GM19438 (cell line): ENCODE measurements at regions not wholly inside any gene's neighbourhood (a gene's known extent, or its start where the extent isn't known, plus 50 kb on each side); places are given as distances from the start of the nearest gene placed in this dataset.
"Not testable (repeated sequence)": the region's sequence is repeated elsewhere in the genome, so short reads cannot be mapped to it uniquely, and the experiment has no call there.

Source experiments
- ATAC-seq: cut with Tn5 transposase; IDR thresholded peaks from one replicate; pipeline ENCODE4 v1.9.1; 2021; ENCODE audit warnings: low read depth; ENCODE audit not compliant: unreplicated experiment

DNA sequence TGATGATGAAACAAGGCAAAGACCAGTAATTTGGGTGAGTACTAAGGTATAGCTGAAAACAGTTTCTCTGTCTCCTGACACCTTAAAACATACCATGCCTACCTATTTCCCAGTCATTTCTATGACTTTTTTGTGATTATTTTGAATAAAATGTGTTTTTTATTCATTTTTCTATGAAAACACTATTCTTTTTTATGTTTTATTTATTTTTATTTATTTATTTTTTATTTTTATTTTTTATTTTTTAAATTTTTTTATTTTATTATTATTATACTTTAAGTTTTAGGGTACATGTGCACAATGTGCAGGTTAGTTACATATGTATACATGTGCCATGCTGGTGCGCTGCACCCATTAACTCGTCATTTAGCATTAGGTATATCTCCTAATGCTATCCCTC, 576.8 kb upstream of the TLE4 start:
- ATAC-seq: not testable (repeated sequence)

DNA sequence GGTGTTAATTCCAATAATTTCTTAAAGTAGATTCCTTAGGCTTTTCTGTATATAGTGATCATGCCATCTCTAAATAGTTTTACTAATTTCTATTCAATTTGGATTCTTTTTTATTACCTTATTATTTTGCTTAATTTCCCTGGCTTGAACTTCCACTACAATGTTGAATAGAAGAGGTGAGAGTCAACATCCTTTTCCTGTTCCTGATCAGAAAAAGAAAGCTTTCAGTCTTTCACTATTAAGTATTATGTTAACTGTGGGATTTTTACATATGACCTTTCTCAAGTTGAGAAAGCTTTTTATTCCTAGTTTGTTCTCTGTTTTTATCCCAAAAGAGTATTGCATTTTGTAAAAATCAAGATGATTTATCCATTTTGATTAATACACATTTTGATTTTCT, 574.5 kb upstream of the TLE4 start:
- no peak for ATAC-seq

DNA sequence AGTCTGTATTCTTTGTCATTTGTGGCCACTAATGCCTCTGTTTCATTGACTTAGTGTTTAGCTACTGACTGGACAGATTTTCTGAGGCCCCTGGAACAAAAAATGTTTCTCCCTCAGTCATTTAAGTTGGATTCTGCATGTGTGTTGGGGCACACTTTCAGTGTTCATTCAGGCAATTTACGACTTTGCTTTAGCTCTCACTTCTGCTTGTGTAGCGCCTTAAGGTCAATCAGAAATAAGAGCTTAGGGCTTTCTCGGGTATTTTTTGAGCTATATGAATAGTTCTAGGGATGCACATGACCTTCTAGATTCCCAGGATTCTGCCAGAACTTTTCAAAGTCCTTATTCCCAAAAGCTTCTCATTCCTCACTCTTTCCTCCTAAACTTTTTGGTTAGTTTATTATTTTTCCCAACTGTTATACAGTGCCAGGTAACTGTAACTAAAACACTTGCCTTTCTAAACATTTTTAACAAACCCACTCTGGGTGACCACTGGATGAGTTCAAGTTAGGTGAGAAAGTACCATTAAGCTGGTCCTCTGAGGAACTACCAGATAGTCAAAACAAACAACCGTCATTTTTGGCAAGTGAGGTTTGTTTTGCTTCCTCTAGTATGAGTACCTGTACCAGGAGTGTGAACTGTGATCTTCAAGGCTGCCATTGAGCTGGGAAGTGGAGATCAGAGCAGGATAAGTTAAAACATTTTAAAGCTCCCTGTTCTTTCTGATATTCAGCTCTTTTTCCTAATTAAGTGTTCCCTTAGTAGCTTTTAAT, 571.3 kb upstream of the TLE4 start:
- ATAC-seq: no peak

DNA sequence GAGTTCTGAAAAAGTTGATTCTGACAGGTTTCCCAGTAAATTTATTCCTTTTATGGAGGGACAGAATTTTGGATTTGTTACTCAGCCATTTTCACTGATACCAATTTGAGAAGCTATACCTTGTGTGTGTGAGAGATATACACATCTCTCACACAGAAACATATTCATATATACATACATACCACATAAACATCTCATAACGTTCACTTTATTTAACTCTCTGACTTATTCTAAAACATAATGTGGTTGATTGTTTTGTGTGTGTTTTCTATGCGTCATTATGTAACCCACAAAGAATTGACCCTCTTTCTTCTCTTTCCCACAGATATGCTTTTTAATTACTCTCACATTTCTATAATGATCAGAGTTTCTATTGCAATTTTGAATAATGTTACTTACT, 570.8 kb upstream of the TLE4 start:
- no peak for ATAC-seq

DNA sequence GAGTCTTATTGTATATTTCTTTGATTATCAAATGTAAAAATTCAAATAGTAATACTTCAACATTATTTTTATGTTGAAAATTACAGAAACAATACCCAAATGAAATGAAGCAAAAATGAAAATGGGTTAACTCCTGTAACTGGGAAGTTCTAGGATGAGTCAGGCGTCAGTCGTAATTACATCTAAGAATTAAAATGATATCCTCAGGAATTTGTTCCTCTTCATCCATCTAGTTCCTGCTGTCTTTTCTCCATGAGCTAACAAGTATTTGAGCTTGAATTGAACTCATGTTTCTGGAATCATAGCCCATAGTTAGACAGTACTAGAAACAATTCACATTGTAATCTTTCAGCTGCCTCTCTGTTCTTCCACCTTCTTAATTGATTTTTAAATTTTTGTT, 568.3 kb upstream of the TLE4 start:
- no peak for ATAC-seq

DNA sequence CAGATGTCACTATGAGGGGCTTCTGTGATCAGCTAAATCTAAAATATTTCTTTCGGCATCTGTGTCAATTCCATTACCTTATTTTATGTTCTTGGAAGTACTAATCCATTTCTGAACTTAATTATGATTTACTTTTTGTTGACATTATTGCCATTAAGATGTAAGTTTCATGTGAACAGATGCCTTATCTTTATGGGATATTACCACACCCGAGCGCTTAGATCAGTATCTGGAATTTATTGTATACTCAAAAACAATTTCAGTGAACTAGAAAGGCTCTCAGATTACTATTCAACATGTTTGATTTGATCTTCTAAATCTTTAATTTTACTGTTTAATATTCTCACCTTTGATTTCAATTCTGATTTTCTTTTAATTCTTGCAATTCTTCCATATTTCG, 567.7 kb upstream of the TLE4 start:
- no peak for ATAC-seq

DNA sequence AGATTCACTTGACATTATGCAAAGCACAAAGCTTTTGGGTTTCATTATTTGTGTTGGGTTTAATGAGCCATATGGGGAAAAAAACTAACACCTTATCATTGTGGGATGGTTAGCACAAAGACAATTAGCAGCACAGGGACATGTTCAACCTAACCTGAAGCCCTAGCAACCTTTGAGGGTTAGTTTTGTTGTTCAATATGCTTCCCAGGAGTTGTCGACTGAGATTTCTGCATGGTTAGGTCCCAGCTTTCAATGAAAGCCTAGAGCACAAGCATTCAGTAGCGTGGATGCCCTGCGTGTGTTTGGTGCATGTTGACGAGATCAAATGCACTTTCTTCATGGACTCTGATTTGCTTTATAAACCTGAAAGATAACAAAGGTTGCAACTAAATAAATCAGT, 565.2 kb upstream of the TLE4 start:
- no peak for ATAC-seq

DNA sequence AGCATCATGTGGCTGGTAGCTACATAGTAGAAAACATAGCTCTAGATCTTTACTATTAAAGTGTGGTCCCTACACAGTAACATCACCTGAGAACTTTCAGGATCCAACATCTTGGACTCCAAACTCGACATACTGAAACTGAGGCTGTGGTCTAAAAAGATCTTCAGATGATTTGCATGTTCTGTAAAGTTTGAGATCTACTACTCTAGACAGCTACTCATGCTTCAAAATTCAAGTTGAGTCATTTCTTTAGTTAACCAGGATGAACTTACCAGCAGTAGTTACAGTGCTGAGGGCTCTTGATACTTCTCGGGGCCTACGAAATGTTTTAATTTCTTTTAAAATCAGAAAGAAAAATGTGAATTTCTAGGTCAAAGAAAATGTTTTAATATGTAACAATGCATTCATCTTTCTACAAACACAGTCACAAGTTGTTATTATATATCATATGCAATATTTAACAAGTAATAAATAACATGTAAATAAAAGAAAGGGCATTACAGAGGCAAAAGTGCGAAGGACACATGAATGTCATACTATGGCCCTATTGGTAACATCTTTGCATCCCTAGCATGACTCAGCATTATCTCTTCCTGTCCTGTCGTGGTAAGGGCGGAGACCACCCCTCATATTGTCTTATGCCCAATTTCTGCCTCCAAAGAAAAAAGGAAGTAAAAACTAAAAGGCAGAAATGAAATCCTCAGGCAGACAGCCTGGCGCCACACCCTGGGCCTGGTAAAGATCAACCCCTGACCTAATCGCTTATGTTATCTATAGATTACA, 563.9 kb upstream of the TLE4 start:
- ATAC-seq: peak; percentile 98

DNA sequence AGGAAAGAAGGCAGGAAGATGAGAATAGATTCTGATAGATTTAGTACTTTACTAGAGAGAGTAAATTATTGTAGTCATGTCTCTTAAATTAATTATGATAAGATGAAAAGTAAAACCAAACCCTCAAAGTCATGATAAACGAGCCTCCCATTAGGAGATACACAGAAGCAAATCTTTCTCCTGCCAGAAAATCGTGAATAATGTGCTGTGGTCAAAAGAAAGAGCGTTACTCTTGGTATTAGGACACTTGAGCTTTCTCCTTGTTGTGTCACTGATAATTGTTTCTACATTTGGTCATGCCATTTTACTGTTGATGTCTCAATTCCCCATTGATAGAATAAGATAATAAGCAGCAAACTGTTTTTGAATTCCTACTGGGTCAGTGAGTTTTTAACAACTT, 562.8 kb upstream of the TLE4 start:
- no peak for ATAC-seq

DNA sequence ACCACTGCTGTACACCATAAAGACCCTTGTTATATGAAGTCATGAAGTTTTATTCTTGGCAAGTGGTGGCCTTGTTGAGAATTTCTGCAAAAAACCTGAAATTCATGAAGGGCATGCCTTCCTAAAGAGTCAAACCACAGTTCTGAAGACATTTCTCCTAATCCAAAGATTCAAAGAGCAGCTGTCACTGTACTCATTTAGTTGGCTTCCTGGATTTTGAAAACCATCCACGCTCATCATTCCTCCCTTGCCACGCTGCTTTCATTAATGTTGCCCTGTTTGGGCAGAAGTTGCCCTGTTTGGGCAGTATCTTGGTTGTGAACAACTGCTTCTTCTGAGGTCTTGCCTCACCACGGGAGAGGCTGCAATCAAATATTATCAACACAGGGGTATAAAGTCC, 560.3 kb upstream of the TLE4 start:
- no peak for ATAC-seq

DNA sequence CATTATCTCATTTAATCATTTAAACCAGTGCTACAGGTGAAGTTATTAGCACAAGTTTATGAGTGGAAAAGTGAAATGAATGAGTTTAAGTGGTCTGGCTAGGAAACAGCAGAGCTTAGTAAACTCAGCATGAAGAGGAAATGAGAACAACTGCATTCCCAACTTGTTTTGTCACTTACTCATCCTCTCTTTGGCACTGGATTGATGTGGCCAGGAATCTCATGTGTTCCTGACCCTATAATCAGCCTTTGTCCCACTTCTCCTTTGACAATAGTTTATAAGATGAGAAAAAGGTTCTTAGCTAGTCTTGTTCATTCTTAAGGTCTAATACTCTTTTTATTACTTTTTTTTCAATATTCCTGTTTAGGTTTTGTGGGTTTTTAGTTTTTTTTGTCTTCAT, 559.2 kb upstream of the TLE4 start:
- no peak for ATAC-seq

DNA sequence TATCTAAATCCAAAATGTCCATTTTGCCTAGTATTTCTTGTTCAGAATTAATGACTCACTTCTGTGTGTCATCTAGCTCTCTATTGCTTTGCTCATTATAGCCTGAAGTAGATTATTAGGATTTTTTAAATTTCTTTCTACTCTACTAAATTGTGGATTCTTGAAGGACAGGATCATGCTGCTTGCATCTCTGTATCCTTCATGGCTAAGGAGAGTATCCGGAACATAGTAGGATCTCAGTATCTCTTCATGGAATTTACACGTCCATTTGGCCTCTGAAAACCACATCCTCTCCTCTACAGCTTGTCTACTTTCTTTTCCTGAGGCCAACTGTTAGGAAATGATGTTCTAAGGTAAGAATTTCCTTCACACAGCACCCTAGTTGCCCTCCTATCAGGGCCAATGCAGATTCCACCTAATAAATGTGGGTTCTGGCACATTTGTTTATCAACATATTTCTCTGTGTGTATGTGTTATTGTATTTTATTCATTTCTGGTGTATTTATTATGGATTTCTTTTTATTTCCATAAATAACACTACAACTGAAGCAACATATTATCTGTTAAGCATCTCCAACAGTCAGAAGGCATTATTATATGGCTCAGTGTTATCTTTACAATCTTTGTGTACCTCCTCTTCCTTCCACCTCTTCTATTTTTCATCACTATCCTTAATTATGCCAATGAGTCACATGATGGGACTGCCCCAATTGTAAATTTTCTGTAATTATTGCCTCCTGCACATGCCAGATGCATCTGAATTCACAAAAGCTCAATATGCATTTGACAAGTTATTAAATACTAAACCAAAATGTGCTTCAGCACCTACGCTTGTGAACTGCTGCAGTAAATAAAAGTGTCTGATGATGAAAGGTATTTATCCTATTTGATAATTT, 557.8 kb upstream of the TLE4 start:
- ATAC-seq: no peak

DNA sequence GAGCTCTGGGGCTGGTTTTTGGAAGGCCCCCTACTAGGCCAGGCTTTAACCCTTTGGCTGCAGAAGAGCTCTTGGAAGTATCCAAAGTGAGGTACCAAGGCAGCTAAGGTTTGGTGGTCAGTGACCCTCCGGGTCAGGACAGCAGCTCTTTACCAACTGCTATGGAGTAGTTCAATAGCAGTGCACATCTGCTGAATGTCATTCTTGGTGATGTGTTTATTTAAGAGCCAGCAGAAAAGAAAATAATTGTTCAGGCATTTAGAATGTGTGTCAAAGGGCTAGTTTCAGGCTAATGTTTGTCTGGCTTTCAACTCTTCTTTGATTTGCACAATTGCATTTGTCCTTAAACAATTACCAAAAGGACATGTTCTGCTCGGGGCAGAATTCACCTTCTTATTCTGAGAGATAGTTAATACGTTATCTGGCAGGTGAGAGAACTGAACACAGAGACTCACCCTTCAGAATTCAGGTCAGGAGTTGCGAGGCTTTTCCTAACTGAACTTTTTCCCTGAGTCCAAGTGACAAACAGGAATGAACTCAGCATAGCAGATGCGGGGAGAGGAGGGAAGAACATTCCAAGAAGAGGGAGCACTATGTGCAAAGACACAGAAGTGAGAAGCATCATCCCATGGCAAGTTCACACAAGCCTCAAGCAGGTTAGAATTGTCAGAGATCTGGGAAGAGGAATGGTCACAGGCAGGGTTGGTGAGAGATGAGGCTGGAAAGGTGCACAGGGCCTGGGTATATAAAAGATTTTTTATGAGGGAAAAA, 556.7 kb upstream of the TLE4 start:
- no peak for ATAC-seq

DNA sequence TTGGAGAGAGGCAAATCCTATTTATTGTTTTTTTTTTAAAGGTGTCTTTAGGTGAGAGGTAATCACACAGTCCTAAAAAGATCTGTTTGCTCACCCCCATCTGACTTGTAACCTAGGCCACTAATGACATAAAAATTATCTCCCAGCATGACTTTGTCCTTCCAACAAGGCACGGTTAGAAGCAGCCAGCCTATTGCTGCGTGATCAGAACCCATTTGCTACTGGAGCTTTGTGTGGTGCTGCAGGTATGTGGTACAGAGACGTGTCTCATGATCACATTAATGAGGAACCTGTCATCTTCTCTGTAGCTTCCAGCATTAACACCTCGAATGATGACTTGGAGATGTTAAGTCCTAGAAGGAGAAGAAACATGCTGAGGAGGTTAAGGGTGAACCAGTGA, 555.8 kb upstream of the TLE4 start:
- no peak for ATAC-seq

DNA sequence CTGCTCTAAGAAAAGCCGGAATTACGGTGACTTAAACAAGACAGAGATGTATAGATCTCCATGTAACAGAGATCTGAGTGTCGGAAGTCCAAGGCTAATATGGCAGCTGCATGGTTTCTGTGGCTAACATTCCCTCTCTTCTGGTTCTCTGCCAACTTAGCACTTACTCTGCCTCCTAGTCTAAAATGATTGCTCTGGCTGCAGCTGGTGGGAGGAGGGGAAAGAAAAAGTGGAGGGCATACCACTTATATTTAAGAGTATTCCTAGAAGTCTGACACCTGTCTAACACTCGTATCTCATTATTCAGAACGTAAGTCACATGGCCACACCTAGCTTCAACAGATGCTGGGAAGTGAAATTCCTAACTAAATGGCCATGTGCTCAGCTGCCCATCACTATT, 551.5 kb upstream of the TLE4 start:
- ATAC-seq: no peak

DNA sequence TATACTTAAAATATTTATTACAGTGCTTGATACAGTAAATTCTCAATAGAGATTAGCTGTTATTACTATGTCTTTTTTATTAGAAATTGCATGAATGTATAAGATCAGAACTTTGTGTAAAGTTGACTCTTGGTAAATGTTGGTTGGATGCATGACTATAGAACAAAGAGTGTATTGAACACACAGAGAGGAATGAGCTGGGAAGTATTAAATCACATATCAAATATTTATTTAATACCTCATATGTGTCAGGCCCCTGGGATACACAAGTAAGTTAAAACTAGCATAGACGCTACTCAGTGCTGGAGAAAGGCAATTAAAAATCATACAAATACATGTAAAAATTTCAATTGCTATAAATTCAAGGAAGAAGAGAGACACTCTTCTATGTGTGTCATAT, 550.7 kb upstream of the TLE4 start:
- ATAC-seq: no peak

DNA sequence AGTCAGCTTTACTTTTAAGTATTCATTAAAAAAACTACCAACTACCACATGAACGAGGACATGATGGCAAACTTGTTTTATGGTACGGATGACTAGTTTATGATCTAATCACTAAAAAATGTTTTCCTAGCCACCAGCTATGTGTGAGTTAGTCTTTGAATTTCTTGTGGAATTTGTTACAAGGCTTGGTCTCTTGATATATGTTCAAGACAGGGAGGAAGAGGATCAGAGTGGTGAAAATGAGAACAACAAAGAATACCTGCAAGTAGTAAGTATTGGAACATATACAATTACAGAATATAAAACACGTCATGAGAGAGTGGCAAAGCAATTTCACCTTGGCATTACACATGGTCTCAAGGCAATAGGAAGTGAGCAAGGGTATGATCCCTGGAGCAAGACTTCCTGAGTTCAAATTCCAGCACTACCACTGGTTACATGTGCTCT, 548.6 kb upstream of the TLE4 start:
- no peak for ATAC-seq

DNA sequence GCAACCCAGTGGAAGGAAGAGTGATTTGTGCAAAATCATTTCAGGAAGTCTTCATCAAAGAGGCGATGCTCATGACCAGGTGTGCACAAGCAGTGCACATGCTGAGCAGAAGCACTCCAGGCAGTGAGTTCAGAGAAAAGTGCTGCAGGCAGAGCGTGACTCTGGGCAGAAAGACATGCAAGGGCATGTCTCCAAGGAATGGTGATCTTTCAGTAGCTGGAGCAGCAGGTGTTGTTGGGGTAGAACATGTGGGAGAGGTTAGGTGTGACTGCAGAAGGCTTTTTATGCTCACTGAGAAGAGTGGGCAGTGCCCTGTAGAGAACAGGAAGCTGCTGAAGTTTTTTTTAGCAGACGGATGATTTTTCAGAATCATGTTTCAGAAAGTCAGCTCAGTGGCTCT, 545.4 kb upstream of the TLE4 start:
- peak; percentile 66 for ATAC-seq

DNA sequence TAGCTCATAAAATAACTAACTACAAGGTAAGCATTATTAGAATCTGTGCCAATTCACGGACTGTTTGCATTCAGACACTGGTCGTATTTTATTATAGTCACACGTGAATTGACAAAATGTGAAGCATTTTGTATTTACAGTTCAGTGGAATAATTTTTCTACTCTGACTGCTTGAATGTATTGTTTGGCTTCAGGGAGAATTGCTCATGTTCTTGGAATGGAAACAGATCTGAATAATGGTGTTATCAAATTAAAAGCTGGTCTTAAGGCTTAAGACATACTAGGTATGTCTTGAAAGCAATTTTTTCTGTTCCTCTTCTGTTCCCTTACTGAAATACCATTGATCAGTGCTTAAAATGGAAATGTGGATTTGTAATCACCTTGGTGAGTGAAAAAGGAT, 543.7 kb upstream of the TLE4 start:
- ATAC-seq: no peak

DNA sequence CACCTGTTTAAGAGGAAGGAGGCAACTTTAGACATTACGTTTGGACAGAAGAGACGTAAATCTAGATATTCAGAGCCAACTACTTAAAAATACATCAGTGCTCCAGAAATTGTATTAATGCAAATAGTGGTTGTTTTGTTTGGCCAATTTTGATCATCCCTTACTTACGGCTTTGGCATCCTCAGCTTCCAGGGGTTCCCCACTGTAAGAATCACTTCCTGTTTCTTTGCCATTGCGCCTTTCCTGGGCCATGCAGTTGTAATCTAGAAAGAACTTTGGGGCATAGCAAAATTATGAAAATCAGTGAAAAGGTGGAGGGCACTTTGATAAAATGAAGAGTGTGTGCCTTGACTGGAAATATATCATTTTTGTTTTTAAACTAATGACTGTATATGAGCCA, 537.2 kb upstream of the TLE4 start:
- ATAC-seq: no peak
